ENCODE measurements at regions not wholly inside any gene's neighbourhood (a gene's known extent, or its start where the extent isn't known, plus 50 kb on each side); places are given as distances from the start of the nearest gene placed in this dataset.

GRCh38 chr12:46950094-46950493 lies 124.3 kb upstream of the SLC38A4 start:
- H3K4me3 Mint-ChIP-seq (ENCODE audit: low read depth, unreplicated experiment), result no peak overlapping the region
- intact Hi-C loops (cut with micrococcal nuclease; ENCODE audit: unreplicated experiment), result no loop called here
- CTCF ChIA-PET, result no interaction called here
- no peaks in the 10 kb centered on the region for H3K4me1 Mint-ChIP-seq (ENCODE audit: low read depth, unreplicated experiment)
- H3K9me3 Mint-ChIP-seq (ENCODE audit: low read depth, unreplicated experiment), result no peaks in the 10 kb centered on the region
- H3K36me3 Mint-ChIP-seq (ENCODE audit: insufficient read depth, unreplicated experiment), result no peaks in the 10 kb centered on the region
- DNase-seq, result no peak
- no peak for TF ChIP-seq CTCF (IDR thresholded peaks at IDR 0.05; ENCODE audit: unreplicated experiment)
- H3K27ac Mint-ChIP-seq (ENCODE audit: unreplicated experiment), result no peak overlapping the region
- no peaks in the 10 kb centered on the region for H3K27me3 Mint-ChIP-seq (ENCODE audit: unreplicated experiment)
- no TSS peak for BruUV-seq (replicated peaks)

GRCh38 chr12:46952880-46953483 lies 126.4 kb upstream of the PCED1B start:
- H3K27me3 Mint-ChIP-seq (ENCODE audit: unreplicated experiment), result no peaks in the 10 kb centered on the region
- no peak for DNase-seq
- no TSS peak for BruUV-seq (replicated peaks)
- H3K36me3 Mint-ChIP-seq (ENCODE audit: insufficient read depth, unreplicated experiment), result no peaks in the 10 kb centered on the region
- intact Hi-C loops (cut with micrococcal nuclease; ENCODE audit: unreplicated experiment), result no loop called here
- H3K4me3 Mint-ChIP-seq (ENCODE audit: low read depth, unreplicated experiment), result no peak overlapping the region
- no peak overlapping the region for H3K27ac Mint-ChIP-seq (ENCODE audit: unreplicated experiment)
- no peaks in the 10 kb centered on the region for H3K4me1 Mint-ChIP-seq (ENCODE audit: low read depth, unreplicated experiment)
- CTCF ChIA-PET, result interaction anchor here (0.7 to 1.0 kb wide), 2 partner anchors 15 to 736 kb away, joined by 5 to 7 read pairs; no protein-coding TSS in a partner anchor
- H3K9me3 Mint-ChIP-seq (ENCODE audit: low read depth, unreplicated experiment), result no peaks in the 10 kb centered on the region
- TF ChIP-seq CTCF (IDR thresholded peaks at IDR 0.05; ENCODE audit: unreplicated experiment), result no peak

- H3K9me3 Mint-ChIP-seq (ENCODE audit: low read depth, unreplicated experiment), result no peaks in the 10 kb centered on the region
- no peak for DNase-seq
- intact Hi-C loops (cut with micrococcal nuclease; ENCODE audit: unreplicated experiment), result no loop called here
- H3K27me3 Mint-ChIP-seq (ENCODE audit: unreplicated experiment), result no peaks in the 10 kb centered on the region
- no peak overlapping the region for H3K4me3 Mint-ChIP-seq (ENCODE audit: low read depth, unreplicated experiment)
- no TSS peak for BruUV-seq (replicated peaks)
- H3K4me1 Mint-ChIP-seq (ENCODE audit: low read depth, unreplicated experiment), result no peaks in the 10 kb centered on the region
- CTCF ChIA-PET, result no interaction called here
- H3K36me3 Mint-ChIP-seq (ENCODE audit: insufficient read depth, unreplicated experiment), result no peaks in the 10 kb centered on the region
- no peak overlapping the region for H3K27ac Mint-ChIP-seq (ENCODE audit: unreplicated experiment)
- no peak for TF ChIP-seq CTCF (IDR thresholded peaks at IDR 0.05; ENCODE audit: unreplicated experiment)
Observed at GRCh38 chr12:46956451-46957035, 122.9 kb upstream of the PCED1B start.

GRCh38 chr12:46958053-46958452 lies 121.4 kb upstream of the PCED1B start:
- CTCF ChIA-PET, result no interaction called here
- Mint-ChIP-seq H3K27me3 (ENCODE audit: unreplicated experiment) (no peaks in the 10 kb centered on the region), H3K4me1 (ENCODE audit: low read depth, unreplicated experiment) (peaks cover 9% of the 10 kb centered on the region), H3K4me3 (ENCODE audit: low read depth, unreplicated experiment) (no peak overlapping the region), H3K9me3 (ENCODE audit: low read depth, unreplicated experiment) (no peaks in the 10 kb centered on the region), H3K36me3 (ENCODE audit: insufficient read depth, unreplicated experiment) (no peaks in the 10 kb centered on the region), H3K27ac (ENCODE audit: unreplicated experiment) (no peak overlapping the region)
- intact Hi-C loops (cut with micrococcal nuclease; ENCODE audit: unreplicated experiment), result no loop called here
- BruUV-seq (replicated peaks), result no TSS peak
- no peak for TF ChIP-seq CTCF (IDR thresholded peaks at IDR 0.05; ENCODE audit: unreplicated experiment)
- no peak for DNase-seq
